AG20443 (cell line): ENCODE measurements at regions not wholly inside any gene's neighbourhood (a gene's known extent, or its start where the extent isn't known, plus 50 kb on each side); places are given as distances from the start of the nearest gene placed in this dataset.
"Not testable (repeated sequence)": the region's sequence is repeated elsewhere in the genome, so short reads cannot be mapped to it uniquely, and the experiment has no call there.

Experiments used
- DNase-seq: peaks from one replicate; pipeline ENCODE4 v3.0.0; 2012; ENCODE audit warnings: low spot score, mixed read lengths

DNA sequence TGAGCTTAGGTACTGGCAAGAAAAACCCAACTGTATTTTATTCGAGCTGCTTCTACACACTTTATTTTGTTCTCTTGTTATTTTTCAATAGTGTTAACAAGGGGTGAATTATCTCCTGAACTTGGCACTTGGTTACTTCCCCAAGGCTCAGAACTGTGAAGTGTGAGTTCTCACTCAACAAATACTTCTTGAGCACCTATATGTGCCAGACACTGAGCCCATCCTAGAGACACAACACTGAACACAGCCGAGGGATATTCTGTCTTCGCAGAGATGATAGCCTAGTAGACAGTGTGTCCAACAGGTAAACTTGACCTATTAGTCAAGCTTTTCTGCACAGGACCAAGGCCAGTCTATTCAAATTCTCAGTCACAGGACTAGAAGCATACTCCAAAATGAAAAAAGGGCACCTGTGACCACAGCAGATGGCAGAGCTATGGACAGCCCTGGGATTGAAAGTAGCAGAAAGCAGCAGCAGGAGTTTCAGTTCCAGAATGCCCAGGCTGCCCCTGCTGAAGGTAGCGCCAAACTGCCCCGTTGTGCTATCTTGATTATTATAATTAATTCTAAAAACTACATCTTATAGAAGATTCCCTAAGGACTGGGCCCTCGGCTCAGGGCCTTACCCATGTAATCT is 77.8 kb upstream of the TAB2 start:
- no peak for DNase-seq

GRCh38 chr6:149242883-149243282 is 74.6 kb upstream of the TAB2 start:
- DNase-seq: peak; percentile 24

DNA sequence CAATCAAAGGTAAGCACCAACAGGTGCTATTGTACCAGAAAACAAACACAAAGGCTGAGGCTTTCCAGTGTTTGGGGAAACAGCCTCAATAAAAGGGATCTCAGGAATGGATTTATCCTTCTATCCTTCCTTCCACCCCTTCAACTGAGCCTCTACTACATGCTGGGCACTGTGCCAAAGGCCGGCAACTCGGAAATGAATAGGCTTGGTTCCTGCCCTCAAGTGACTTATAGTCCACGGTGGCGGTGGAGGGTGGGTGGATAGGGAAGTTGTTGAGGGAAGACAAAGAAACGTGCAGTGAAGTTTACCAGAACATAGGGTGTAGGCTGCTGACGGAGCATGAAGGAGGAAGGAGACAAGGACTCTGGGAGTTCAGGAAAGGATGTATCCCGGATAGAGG is 73.4 kb upstream of the TAB2 start:
- no peak for DNase-seq

DNA sequence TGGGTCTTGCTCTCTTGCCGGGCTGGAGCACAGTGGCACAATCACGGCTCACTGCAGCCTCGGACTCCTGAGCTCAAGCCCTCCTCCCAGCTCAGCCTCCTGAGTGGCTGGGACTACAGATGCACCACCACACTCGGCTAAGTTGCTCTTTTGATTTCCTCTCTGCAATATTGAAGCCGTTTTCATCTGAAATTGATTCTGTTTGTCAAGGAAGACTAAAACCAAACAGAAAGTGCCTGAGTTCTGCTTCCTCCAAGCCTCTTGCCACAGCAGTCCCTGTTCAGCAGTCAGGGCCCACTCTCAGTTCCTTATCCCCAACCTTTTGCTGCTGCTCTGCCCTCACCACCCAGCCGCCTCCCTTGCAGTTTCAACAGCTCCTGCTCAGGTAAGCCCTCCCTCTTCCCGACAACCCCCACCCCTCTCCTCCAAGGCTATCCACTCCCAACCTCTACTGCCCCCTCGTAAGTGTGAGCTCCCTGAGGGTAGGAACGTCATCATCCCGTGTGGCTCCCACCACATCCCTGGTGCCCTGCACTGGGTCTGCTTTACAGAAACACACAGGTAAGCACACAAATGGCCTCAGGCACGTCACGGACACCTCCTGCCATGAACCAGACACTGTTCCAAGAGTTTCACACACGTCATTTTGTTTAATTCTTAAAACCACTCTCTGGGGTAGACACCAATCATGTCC is 70.7 kb upstream of the TAB2 start:
- DNase-seq: no peak

GRCh38 chr6:149247385-149247763 is 70.1 kb upstream of the TAB2 start:
- no peak for DNase-seq

GRCh38 chr6:149248263-149248662 is 69.2 kb upstream of the TAB2 start:
- not testable (repeated sequence) for DNase-seq

- DNase-seq: no peak
These were observed 68.7 kb upstream of the TAB2 start for GRCh38 chr6:149248693-149249369.

- no peak for DNase-seq
These were observed 67.8 kb upstream of the TAB2 start for GRCh38 chr6:149249370-149250357.

- no peak for DNase-seq
These were observed 66.6 kb upstream of the TAB2 start for GRCh38 chr6:149250951-149251350.

DNA sequence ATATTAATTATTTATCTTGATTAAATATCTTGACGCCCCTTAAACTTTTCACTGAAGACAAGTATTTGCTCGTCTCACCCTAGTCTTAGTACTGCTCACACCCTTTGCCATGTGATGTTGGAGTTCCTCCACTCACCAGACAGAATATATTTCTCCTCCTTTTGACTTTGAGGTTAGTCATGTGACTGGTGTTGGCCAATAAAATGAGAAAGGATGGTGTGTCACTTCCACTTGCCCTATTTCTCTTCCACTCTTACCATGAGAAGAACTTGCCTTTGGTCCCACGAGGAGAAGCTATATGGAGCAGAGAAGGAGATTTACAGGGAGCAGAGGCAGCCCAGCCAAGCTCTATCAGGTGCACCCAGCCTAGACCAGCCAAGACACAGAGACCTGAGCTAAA is 64.9 kb upstream of the TAB2 start:
- no peak for DNase-seq

GRCh38 chr6:149254253-149254652 is 63.3 kb upstream of the TAB2 start:
- DNase-seq: no peak

DNA sequence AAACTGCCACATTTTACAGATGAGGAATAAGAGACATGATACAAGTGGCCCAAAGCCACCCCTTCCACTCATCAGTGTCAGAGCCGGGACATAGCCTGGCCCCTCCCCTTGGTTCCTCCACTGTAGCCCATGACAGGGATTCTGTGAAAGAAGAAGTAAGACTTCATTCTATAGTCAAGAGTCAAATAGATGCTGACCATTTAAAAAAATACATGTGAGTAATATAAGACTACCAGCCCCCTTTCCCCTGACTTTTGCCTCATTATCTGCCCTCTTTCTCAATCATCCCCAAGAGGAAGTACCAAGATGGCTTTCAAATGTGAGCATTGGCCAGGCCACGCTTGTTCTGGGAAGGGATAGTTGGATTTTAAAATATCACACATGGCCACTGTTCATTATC is 57.8 kb upstream of the TAB2 start:
- no peak for DNase-seq

GRCh38 chr6:149260214-149260874 is 57.2 kb upstream of the TAB2 start:
- DNase-seq: no peak

DNA sequence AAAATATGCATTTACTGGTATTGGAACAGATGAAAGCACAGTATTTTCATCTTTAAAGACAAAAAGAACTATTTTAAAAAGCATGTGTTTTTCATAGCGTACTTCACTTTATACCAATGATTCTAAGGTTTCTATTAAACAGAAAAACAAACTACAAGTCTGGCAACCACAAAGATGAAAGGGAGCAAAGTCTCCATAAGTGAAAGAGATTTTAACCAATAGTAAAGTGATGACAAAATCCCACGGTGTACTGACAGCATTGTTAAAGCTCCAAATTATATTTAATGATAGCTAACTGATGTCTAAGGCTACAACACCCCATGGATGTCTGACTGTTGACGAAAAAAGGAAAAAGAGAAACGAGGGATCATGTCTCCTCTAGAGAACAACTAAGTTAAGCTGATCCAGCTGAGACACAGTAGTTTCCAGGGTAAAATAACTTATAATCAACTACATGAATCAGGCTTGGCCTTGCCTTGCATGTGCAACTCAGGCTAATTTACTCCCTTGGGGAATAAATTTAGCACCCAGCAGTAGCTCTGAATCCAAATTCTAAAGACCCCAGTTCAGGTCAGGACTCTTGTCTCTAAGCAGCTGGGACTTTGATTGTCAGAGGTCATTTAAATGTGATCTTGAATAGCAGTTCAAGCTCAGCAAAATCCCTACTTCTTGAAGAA is 56.0 kb upstream of the TAB2 start:
- no peak for DNase-seq

GRCh38 chr6:149263321-149263720 is 54.2 kb upstream of the TAB2 start:
- DNase-seq: no peak

GRCh38 chr6:149264629-149265028 is 52.9 kb upstream of the TAB2 start:
- no peak for DNase-seq

DNA sequence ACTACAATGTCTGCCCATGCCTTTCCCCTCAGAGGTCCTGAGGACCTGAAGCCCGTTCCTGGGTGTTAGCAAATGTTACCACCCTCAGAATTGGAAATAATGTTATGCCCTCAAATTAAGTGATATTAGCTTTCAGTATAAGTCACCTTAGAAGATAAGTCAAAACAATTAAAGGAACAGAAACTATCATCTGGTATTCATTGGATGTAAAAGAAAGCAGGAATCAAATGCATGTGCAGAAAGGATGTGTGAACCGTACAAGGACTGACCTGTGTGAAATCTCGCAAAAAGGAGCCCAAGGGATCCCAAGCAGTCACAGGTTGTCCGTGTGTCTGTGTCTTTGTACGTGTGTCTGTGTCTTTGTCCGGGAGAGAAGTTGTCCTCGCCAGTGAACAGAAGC is 51.6 kb upstream of the TAB2 start:
- DNase-seq: no peak

DNA sequence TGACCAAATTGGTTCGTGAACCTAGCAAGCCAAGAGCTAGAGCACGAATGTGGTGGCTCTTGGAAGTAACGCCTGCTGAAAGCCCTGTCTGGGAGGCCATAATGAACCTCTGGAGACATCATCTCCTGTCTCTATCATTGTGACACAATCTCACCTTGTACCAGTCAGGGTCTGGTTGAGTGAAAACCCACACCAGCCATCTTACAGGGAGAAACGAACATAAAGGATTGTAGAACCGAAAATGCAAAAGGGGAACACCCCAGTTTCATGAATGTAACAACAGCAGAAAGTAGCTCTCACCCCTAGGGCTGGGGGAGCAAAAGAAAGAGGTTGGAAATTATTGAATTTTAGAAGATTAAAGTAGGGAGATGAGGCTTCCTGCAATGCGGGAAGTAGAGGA is 50.9 kb upstream of the TAB2 start:
- DNase-seq: no peak

- DNase-seq: no peak
These were observed 50.4 kb upstream of the TAB2 start for GRCh38 chr6:149267072-149267471.

DNA sequence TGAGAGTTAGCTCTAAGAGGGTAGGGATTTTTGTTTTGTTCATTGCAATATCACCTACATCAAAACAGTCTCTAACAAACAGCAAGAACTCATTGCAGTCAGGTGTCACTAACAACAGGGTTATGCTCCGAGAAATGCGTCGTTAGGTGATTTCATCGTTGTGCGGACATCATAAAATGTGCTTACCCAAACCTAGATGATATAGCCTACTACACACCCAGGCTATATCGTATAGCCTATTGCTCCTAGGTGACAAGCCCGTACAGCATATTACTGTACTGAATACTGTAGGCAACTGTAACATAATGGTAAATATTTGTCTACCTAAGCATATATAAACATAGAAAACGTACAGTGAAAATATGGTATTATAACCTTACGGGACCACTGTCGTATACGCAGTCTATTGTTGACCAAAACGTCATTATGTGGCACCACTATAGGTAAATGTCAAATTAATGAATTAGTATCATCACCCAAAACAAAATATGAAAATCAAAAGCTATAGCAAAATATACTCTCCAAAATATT is 49.9 kb upstream of the TAB2 start:
- no peak for DNase-seq
